H1 (cell line): ENCODE measurements at regions not wholly inside any gene's neighbourhood (a gene's known extent, or its start where the extent isn't known, plus 50 kb on each side); places are given as distances from the start of the nearest gene placed in this dataset.
A peak's percentile ranks its signal among the peaks of the same experiment; 100 is the strongest.

Source experiments
- CTCF ChIA-PET: fragments of 300-600 bp; sonication (Branson Sonifier 250); formaldehyde crosslinking; loops from one replicate; lab custom pipeline; 2021; ENCODE audit not compliant: partially characterized antibody; lab: Charles Lee
- POLR2A ChIA-PET: fragments of 300-600 bp; sonication (Branson Sonifier 250); formaldehyde crosslinking; loops from one replicate; lab custom pipeline; 2021; ENCODE audit warnings: inconsistent platforms; ENCODE audit not compliant: partially characterized antibody; lab: Charles Lee
- DNase-seq, 2 experiments: peaks; one replicate each; pipeline versions ENCODE4 v3.0.0 to v3.0.0-alpha.2; 2010 to 2022; ENCODE audit warnings: low spot score in 2 of 2, low read depth in 1 of 2, mixed read lengths in 1 of 2
- FAIRE-seq: peaks from 2 replicates; lab custom pipeline; 2011; peaks lifted over from hg19 to GRCh38; lab: Jason Lieb, UNC
- H2AFZ ChIP-seq: 2 replicates; pipeline ENCODE4 v1.8.1; 2012; ENCODE audit warnings: low read length, inconsistent platforms
- H2AK5ac ChIP-seq: 2 replicates; pipeline ENCODE4 v1.6.1; 2013; ENCODE audit warnings: low read depth, low read length
- H2BK120ac ChIP-seq: replicated peaks from 2 replicates; pipeline ENCODE3; 2013; ENCODE audit warnings: low read depth, low read length, inconsistent platforms
- H2BK12ac ChIP-seq: 2 replicates; pipeline ENCODE4 v1.6.1; 2013; ENCODE audit warnings: low read depth, low read length
- H2BK15ac ChIP-seq: 2 replicates; pipeline ENCODE4 v1.6.1; 2013; ENCODE audit warnings: low read length
- H2BK20ac ChIP-seq: 2 replicates; pipeline ENCODE4 v1.6.1; 2013; ENCODE audit warnings: low read length
- H2BK5ac ChIP-seq: 2 replicates; pipeline ENCODE4 v1.6.1; 2013; ENCODE audit warnings: low read depth, low read length
- H3K14ac ChIP-seq: 2 replicates; pipeline ENCODE4 v1.6.1; 2013; ENCODE audit warnings: inconsistent platforms; ENCODE audit not compliant: insufficient read length
- H3K18ac ChIP-seq: 2 replicates; pipeline ENCODE4 v1.6.1; 2013; ENCODE audit warnings: low read length; ENCODE audit errors: extremely low read depth
- H3K23ac ChIP-seq: 2 replicates; pipeline ENCODE4 v1.6.1; 2013; ENCODE audit warnings: inconsistent platforms; ENCODE audit not compliant: insufficient read length
- H3K23me2 ChIP-seq: 2 replicates; pipeline ENCODE4 v1.6.1; 2013; ENCODE audit warnings: low read depth, low read length
- H3K27ac ChIP-seq: 2 replicates; pipeline ENCODE4 v1.6.1; 2011; ENCODE audit warnings: low read depth, low read length, inconsistent platforms
- H3K27me3 ChIP-seq, 4 experiments: replicated peaks in 1 of 4; 1 replicate in 1 of 4; 2 replicates in 3 of 4; pipeline versions ENCODE4 v1.6.1 to v1.8.1; 2011 to 2013; ENCODE audit warnings: low read length in 3 of 4, mild to moderate bottlenecking in 3 of 4, inconsistent platforms in 2 of 4, mixed read lengths in 2 of 4, moderate library complexity in 1 of 4; ENCODE audit not compliant: control insufficient read depth in 3 of 4, insufficient read depth in 3 of 4; ENCODE audit errors: extremely low read depth in 1 of 4
- H3K36me3 ChIP-seq, 4 experiments: 2 replicates each; pipeline versions ENCODE4 v1.6.1 to v1.8.1; 2011 to 2013; ENCODE audit warnings: mild to moderate bottlenecking in 4 of 4, low read length in 3 of 4, moderate library complexity in 2 of 4, control low read depth in 1 of 4, inconsistent platforms in 1 of 4; ENCODE audit not compliant: insufficient read depth in 4 of 4, control insufficient read depth in 2 of 4
- H3K4ac ChIP-seq: replicated peaks from 2 replicates; pipeline ENCODE3; 2013; ENCODE audit warnings: low read length, low read depth, mixed read lengths, inconsistent platforms; ENCODE audit not compliant: insufficient read length
- H3K4me1 ChIP-seq, 4 experiments: replicated peaks in 1 of 4; 1 replicate in 1 of 4; 2 replicates in 3 of 4; pipeline versions ENCODE4 v1.6.1 to v1.8.1; 2011 to 2013; ENCODE audit warnings: low read length in 3 of 4, inconsistent platforms in 2 of 4, mixed read lengths in 1 of 4; ENCODE audit not compliant: insufficient read depth in 4 of 4, control insufficient read depth in 3 of 4
- H3K4me2 ChIP-seq, 2 experiments: 2 replicates each; pipeline versions ENCODE4 v1.6.1 to v1.8.1; 2011 to 2013; ENCODE audit warnings: low read depth in 2 of 2, low read length in 2 of 2, control low read depth in 1 of 2, inconsistent platforms in 1 of 2, mild to moderate bottlenecking in 1 of 2; ENCODE audit not compliant: insufficient read depth in 1 of 2
- H3K4me3 ChIP-seq, 4 experiments: fragments of 200-600, 300-600 bp in 1 of 4; sonication (generic), shearing (Covaris generic), sonication (Bioruptor Twin) in 1 of 4; 2 replicates each; pipeline versions ENCODE4 v1.5.1 to v1.8.1; 2011 to 2016; ENCODE audit warnings: low read length in 4 of 4, low read depth in 3 of 4, control low read depth in 2 of 4, inconsistent platforms in 2 of 4, mild to moderate bottlenecking in 2 of 4, mixed read lengths in 1 of 4, moderate library complexity in 1 of 4; ENCODE audit not compliant: insufficient read depth in 2 of 4; ENCODE audit errors: extremely low read depth in 1 of 4
- H3K56ac ChIP-seq: replicated peaks from 2 replicates; pipeline ENCODE3; 2013; ENCODE audit warnings: low read depth, mild to moderate bottlenecking, mixed read lengths, low read length, inconsistent platforms; ENCODE audit not compliant: insufficient read length
- H3K79me1 ChIP-seq: 2 replicates; pipeline ENCODE4 v1.6.1; 2013; ENCODE audit warnings: low read depth, low read length, control low read depth
- H3K79me2 ChIP-seq, 2 experiments: 2 replicates each; pipeline versions ENCODE4 v1.6.1 to v1.8.1; 2012 to 2013; ENCODE audit warnings: low read length in 2 of 2, mild to moderate bottlenecking in 2 of 2, inconsistent platforms in 1 of 2; ENCODE audit not compliant: insufficient read depth in 2 of 2, control insufficient read depth in 1 of 2
- H3K9ac ChIP-seq, 4 experiments: replicated peaks in 1 of 4; 1 replicate in 1 of 4; 2 replicates in 3 of 4; pipeline versions ENCODE4 v1.6.1 to v1.8.1; 2011 to 2013; ENCODE audit warnings: low read depth in 3 of 4, low read length in 3 of 4, control low read depth in 2 of 4, mild to moderate bottlenecking in 2 of 4, moderate library complexity in 2 of 4, inconsistent platforms in 1 of 4; ENCODE audit errors: extremely low read depth in 1 of 4
- H3K9me3 ChIP-seq, 2 experiments: 2 replicates each; pipeline versions ENCODE4 v1.6.1 to v1.8.1; 2012 to 2013; ENCODE audit warnings: mild to moderate bottlenecking in 2 of 2, moderate library complexity in 2 of 2, control low read depth in 1 of 2, inconsistent platforms in 1 of 2, low read depth in 1 of 2, low read length in 1 of 2, mixed read lengths in 1 of 2; ENCODE audit not compliant: insufficient read depth in 2 of 2
- H4K20me1 ChIP-seq, 2 experiments: replicated peaks in 1 of 2; 2 replicates each; pipeline versions ENCODE3 to v1.8.1; 2011 to 2013; ENCODE audit warnings: inconsistent platforms in 2 of 2, low read length in 2 of 2, mild to moderate bottlenecking in 1 of 2; ENCODE audit not compliant: insufficient read depth in 2 of 2, control insufficient read depth in 1 of 2
- H4K5ac ChIP-seq: 2 replicates; pipeline ENCODE4 v1.6.1; 2013; ENCODE audit warnings: low read length, low read depth, mixed read lengths, inconsistent platforms; ENCODE audit not compliant: insufficient read length
- H4K8ac ChIP-seq: 2 replicates; pipeline ENCODE4 v1.8.0; 2013; ENCODE audit warnings: mild to moderate bottlenecking, moderate library complexity, low read length, inconsistent platforms; ENCODE audit not compliant: insufficient read depth; ENCODE audit errors: extremely low read depth
- H4K91ac ChIP-seq: replicated peaks from 2 replicates; pipeline ENCODE3; 2013; ENCODE audit warnings: low read length, mixed read lengths, inconsistent platforms; ENCODE audit not compliant: insufficient read length
- CHD1 ChIP-seq: IDR thresholded peaks from 2 replicates; pipeline ENCODE4 v1.6.1; 2012; ENCODE audit warnings: low read depth, low read length, improper control_type of control experiment
- GABPA ChIP-seq: IDR thresholded peaks from 2 replicates; pipeline ENCODE4 v1.6.1; 2011; ENCODE audit warnings: mild to moderate bottlenecking, low read length, moderate library complexity, borderline replicate concordance; ENCODE audit not compliant: insufficient read depth
- POLR2AphosphoS5 ChIP-seq: IDR thresholded peaks from 2 replicates; pipeline ENCODE4 v1.6.1; 2011; ENCODE audit warnings: low read depth, low read length
- WGBS, 2 experiments: shearing (Covaris generic) in 1 of 2; methylation state at CpG; one replicate each; pipeline versions ENCODE4 v1.1.6 to v1.1.7; 2013 to 2015; ENCODE audit warnings: low lambda C conversion rate in 2 of 2, mixed read lengths in 2 of 2, inconsistent platforms in 1 of 2, low coverage in 1 of 2, missing lambda C conversion rate in 1 of 2; ENCODE audit not compliant: insufficient replicate concordance in 2 of 2, insufficient coverage in 1 of 2, insufficient read length in 1 of 2; ENCODE audit errors: extremely low coverage in 1 of 2, missing lambda C conversion rate in 1 of 2; 5-methylcytosine and 5-hydroxymethylcytosine counted together

DNA sequence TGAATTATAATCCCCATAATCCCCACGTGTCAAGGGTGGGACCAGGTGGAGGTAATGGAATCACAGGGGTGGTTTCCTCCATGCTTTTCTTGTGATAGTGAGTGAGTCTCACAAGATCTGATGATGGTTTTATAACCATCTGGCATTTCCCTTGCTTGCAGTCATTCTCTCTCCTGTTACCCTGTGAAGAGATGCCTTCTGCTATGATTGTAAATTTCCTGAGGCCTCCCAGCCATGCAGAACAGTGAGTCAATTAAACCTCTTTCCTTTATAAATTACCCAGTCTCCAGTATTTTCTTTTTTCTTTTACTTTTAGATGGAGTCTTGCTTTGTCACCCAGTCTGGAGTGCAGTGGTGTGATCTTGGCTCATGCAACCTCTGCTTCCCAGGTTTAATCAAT lies 182.7 kb upstream of the SEMA6A start:
- Histone ChIP-seq H4K20me1 (no peaks in the 10 kb centered on the region), H2AFZ (no peak overlapping the region), H3K23me2 (no peaks in the 10 kb centered on the region), H2BK15ac (no peak overlapping the region), H3K4ac (no peak overlapping the region), H3K14ac (no peak overlapping the region), H4K5ac (no peak overlapping the region), H2BK120ac (no peak overlapping the region), H3K27me3 (no peaks in the 10 kb centered on the region), H2BK5ac (no peak overlapping the region), H2BK12ac (no peak overlapping the region), H3K4me1 (peaks cover 2 to 17% (median 10%) of the 10 kb centered on the region in 4 experiments; a peak in 6 of 7 replicates), H3K4me2 (no peak overlapping the region), H3K79me1 (no peaks in the 10 kb centered on the region), H2AK5ac (no peak overlapping the region), H3K9ac (no peak overlapping the region), H3K36me3 (peaks cover 0 to 2% (median 0%) of the 10 kb centered on the region in 4 experiments; a peak in 2 of 8 replicates), H3K4me3 (no peak overlapping the region), H3K79me2 (no peaks in the 10 kb centered on the region), H4K91ac (no peak overlapping the region), H3K27ac (no peak overlapping the region), H3K18ac (no peak overlapping the region), H2BK20ac (peak overlapping the region; percentile 75; the same call in 1 of the 2 replicates), H3K56ac (no peak overlapping the region), H3K9me3 (peaks cover 7 to 10% of the 10 kb centered on the region in 2 experiments), H3K23ac (no peak overlapping the region), H4K8ac (no peak overlapping the region)
- DNase-seq (no peak), FAIRE-seq (no peak)
- CTCF ChIA-PET: interaction anchor here (1.3 kb wide), 1 partner anchor 17 kb away, joined by 6 read pairs; no protein-coding TSS in a partner anchor
- WGBS, 2 experiments: 81% methylated on average over 1 of the region's 1 CpG; no CpG with 5 or more reads in 1 of the 2 experiments
- TF ChIP-seq CHD1 (no peak), POLR2AphosphoS5 (no peak), GABPA (no peak)
- POLR2A ChIA-PET: no interaction called here
